Mucosa of rectum (tissue), 2 donors: ENCODE measurements at regions not wholly inside any gene's neighbourhood (a gene's known extent, or its start where the extent isn't known, plus 50 kb on each side); places are given as distances from the start of the nearest gene placed in this dataset.

Source experiments
- H3K27ac ChIP-seq, 2 donors: one replicate each; pipeline ENCODE4 v1.7.0; 2013; ENCODE audit warnings: inconsistent platforms in 2 of 2, low read depth in 2 of 2, low read length in 2 of 2
- H3K27me3 ChIP-seq, 2 donors: one replicate each; pipeline ENCODE4 v1.7.0; 2013; ENCODE audit warnings: low read length in 2 of 2; ENCODE audit not compliant: control insufficient read depth in 2 of 2, insufficient read depth in 2 of 2
- H3K36me3 ChIP-seq, 2 donors: one replicate each; pipeline ENCODE4 v1.7.0; 2013; ENCODE audit warnings: low read length in 2 of 2; ENCODE audit not compliant: control insufficient read depth in 2 of 2, insufficient read depth in 2 of 2
- H3K4me1 ChIP-seq, 2 donors: one replicate each; pipeline ENCODE4 v1.7.0; 2013; ENCODE audit warnings: low read length in 2 of 2, mild to moderate bottlenecking in 1 of 2; ENCODE audit not compliant: control insufficient read depth in 2 of 2, insufficient read depth in 2 of 2
- H3K4me3 ChIP-seq, 2 donors: one replicate each; pipeline ENCODE4 v1.7.0; 2013; ENCODE audit warnings: low read length in 2 of 2
- H3K9ac ChIP-seq, 2 donors: one replicate each; pipeline ENCODE4 v1.7.0; 2013; ENCODE audit warnings: low read length in 2 of 2, low read depth in 1 of 2, mild to moderate bottlenecking in 1 of 2
- H3K9me3 ChIP-seq, 2 donors: one replicate each; pipeline ENCODE4 v1.7.0; 2013; ENCODE audit warnings: low read length in 2 of 2; ENCODE audit not compliant: control insufficient read depth in 2 of 2
- donor health status: healthy.
- donor health status: Normal muscosa, but diverticular disease.

DNA sequence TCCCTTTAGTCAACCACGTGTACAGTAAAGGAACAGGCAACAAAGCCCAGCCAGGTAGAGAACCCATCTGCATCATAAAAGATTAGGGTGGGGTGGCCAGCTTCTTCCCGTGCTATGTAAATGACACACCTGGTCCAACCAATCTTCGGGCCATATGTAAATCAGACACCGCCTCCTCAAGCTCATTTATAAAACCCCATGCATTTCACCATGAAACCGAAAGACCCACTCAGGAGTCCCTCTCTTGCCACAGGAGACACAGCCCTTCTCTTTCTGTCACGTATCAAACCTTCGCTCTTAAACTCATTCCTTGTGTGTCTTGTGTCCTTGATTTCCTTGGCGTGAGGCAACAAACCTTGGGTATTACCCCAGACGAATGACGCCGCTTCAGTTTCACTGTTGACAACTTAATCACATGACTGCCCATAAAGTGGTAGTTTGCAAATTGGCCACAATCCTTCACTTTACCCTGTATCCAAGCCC is 59.8 kb upstream of the TBPL2 start:
- Histone ChIP-seq H3K4me1 (peaks cover 0 to 10% of the 10 kb centered on the region in 2 donors), H3K4me3 (peak overlapping the region; percentile 84), H3K27ac (peak overlapping the region; percentile 80 to 85), H3K9ac (peak overlapping the region; percentile 56 to 63), H3K36me3 (no peaks in the 10 kb centered on the region), H3K27me3 (no peaks in the 10 kb centered on the region), H3K9me3 (no peaks in the 10 kb centered on the region)

DNA sequence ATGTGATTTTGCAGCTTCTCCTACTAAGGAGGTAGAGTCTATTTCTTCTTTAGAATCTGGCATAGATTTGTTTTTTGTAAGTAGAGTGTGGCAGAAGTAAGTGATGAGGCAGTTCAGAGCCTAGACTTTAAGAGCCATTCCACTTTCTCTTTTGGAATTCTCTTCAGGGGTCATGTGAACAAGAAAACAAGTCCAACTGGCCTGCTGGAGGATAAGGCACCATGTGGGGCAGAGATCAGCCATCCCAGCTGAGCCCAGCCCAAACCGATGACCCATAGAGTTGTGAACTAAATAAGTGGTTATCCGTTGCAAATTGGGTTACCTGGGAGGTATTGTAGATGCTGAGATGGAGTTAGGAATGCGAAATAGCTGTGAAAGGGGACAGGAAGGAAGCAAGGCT is 60.3 kb upstream of the TBPL2 start:
- Histone ChIP-seq H3K36me3 (no peaks in the 10 kb centered on the region), H3K9me3 (no peaks in the 10 kb centered on the region), H3K27ac (peak overlapping the region; percentile 80 to 85), H3K27me3 (no peaks in the 10 kb centered on the region), H3K4me1 (peaks cover 0 to 10% of the 10 kb centered on the region in 2 donors), H3K9ac (peak overlapping the region in 1 of 2 donors; percentile 63), H3K4me3 (peak overlapping the region; percentile 84)

DNA sequence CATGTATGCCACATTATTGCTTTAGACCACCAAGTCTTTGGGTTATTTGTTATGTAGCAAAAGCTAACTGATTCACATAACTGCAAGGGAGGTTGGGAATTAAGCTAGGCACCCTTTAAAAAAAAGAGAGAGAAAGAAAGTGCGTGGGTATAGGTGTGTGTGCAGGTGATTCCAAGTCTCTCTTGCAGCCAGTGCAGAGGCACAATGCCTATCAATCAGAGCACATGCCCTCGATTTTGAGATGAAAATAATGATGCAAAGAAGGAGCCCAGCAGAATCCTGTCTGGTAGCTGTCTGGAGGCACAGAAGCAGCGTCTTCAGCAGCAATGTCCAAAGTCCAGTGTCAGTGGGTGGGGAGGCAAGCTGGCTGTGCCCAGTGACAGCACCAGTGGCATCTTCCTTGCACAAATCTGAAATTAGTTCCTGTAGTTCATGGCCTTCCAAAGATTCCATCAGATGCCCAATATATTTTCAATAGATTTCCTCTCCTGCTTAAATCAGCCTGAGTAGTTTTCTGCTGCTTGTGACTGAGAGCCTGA is 62.4 kb upstream of the TBPL2 start:
- H3K27ac ChIP-seq: no peak overlapping the region
- H3K4me1 ChIP-seq: peaks cover 0 to 10% of the 10 kb centered on the region in 2 donors
- no peaks in the 10 kb centered on the region for H3K9me3 ChIP-seq
- H3K4me3 ChIP-seq: no peak overlapping the region
- H3K36me3 ChIP-seq: no peaks in the 10 kb centered on the region
- H3K27me3 ChIP-seq: no peaks in the 10 kb centered on the region
- no peak overlapping the region for H3K9ac ChIP-seq

DNA sequence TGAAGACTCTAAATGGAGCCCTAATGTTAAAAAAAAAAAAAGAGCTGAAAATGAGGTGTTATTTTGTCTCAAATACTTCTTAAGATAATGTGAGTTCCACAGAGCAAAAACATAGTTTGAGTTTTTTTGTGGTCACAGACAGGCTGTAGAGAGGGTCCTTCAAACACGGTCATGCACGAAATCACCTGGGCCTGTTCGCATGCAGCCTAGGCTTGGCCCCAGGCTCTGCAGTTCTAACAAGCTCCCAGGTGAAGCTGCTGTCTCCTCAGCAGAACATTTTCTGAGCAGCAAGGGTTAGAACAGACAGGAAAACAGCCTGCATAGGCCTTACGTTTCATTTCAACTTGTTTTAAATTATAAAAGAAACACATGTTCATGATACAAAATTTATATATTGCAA is 65.4 kb upstream of the TBPL2 start:
- Histone ChIP-seq H3K9me3 (no peaks in the 10 kb centered on the region), H3K9ac (no peak overlapping the region), H3K4me3 (no peak overlapping the region), H3K4me1 (peaks cover 0 to 4% of the 10 kb centered on the region in 2 donors), H3K36me3 (no peaks in the 10 kb centered on the region), H3K27me3 (no peaks in the 10 kb centered on the region), H3K27ac (no peak overlapping the region)

DNA sequence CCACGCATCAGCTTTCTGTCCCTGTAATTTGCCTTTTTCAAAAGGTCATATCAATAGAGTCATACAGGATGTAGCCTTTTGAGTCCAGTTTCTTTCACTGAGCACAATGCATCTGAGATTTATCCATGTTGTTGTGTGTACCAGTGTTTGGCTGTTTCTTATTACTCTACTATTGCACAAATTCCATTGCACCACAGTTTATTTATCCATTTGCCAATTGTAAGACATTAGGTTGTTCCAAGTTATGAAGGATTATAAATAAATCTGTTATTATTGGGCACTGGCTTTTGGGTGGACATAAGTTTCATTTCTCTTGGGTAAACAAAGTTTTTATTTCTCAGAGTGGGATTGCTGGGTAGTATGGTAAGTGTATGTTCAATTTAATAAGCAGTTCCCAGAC is 68.3 kb upstream of the TBPL2 start:
- Histone ChIP-seq H3K27ac (no peak overlapping the region), H3K9me3 (no peaks in the 10 kb centered on the region), H3K4me3 (no peak overlapping the region), H3K4me1 (no peaks in the 10 kb centered on the region), H3K36me3 (no peaks in the 10 kb centered on the region), H3K9ac (no peak overlapping the region), H3K27me3 (no peaks in the 10 kb centered on the region)

DNA sequence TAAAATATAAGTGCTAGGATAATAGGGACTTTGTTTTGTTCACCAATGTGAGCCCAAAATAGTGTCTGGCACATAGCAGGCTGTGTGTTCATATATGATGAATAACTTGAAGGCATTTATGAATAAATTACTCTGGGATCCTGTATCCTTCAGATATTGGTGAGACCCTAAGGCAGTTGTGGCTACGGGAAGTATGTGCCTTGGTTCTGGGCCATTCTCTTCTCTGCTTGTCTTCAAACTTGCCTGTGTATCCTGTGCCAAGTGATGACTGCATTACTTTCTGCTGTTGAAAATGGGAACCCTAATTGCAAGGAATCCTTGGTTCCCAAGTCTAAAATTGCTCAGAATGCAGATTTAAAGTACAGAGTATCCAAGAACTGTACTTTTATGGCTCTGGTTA is 67.6 kb upstream of the KTN1 start:
- Histone ChIP-seq H3K27ac (no peak overlapping the region), H3K4me3 (no peak overlapping the region), H3K4me1 (no peaks in the 10 kb centered on the region), H3K27me3 (no peaks in the 10 kb centered on the region), H3K36me3 (no peaks in the 10 kb centered on the region), H3K9me3 (no peaks in the 10 kb centered on the region), H3K9ac (no peak overlapping the region)

DNA sequence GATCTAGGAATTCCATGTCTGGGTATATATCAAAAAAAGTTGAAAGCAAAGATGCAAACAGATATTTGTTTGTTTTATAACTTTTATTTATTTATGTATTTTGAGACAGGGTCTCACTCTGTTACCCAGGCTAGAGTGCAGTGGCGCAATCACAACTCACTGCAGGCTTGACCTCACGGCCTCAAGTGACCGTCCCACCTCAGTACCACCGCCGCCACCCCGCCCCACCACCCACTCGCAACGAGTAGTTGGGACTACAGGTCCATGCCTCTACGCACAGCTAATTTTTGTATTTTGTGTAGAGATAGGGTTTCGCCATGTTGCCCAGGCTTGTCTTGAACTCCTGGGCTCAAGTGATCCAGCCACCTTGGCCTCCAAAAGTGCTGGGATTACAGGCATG is 66.5 kb upstream of the KTN1 start:
- no peak overlapping the region for H3K27ac ChIP-seq
- no peak overlapping the region for H3K9ac ChIP-seq
- H3K4me1 ChIP-seq: no peaks in the 10 kb centered on the region
- no peaks in the 10 kb centered on the region for H3K9me3 ChIP-seq
- H3K4me3 ChIP-seq: no peak overlapping the region
- no peaks in the 10 kb centered on the region for H3K36me3 ChIP-seq
- no peaks in the 10 kb centered on the region for H3K27me3 ChIP-seq

DNA sequence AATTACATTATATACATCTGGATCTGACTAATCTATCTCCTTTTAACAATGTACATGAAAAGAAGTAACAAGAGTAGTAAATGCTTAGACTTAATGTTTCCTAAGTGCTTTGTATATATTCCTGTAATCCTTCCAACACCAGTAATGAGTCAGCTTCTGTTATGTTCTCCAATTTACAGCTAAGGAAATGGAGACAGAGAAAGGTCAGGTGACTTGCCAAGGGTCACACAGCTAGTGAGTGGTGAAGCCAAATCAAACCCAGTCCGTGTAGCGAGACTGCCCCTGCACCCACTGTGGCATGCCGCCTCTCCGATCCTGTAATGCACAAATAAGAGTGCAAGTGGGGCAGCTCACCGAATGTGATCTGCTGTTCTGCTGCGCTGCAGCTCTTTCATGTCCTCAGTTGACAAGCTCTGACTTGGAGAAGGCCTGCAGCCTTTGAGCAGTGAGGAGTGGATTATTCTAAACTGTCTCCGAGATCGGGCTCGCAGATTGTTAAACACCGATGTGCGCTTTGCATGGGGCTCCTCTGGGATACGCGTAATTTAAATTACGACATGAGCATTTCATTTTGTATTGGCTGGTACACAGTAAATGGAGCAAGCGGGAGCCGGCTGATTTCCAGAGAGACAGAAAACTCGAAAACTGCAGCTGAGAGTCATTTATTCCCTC is 65.1 kb upstream of the KTN1 start:
- H3K9me3 ChIP-seq: no peaks in the 10 kb centered on the region
- H3K27me3 ChIP-seq: no peaks in the 10 kb centered on the region
- H3K27ac ChIP-seq: no peak overlapping the region
- no peaks in the 10 kb centered on the region for H3K4me1 ChIP-seq
- no peak overlapping the region for H3K4me3 ChIP-seq
- no peaks in the 10 kb centered on the region for H3K36me3 ChIP-seq
- no peak overlapping the region for H3K9ac ChIP-seq

DNA sequence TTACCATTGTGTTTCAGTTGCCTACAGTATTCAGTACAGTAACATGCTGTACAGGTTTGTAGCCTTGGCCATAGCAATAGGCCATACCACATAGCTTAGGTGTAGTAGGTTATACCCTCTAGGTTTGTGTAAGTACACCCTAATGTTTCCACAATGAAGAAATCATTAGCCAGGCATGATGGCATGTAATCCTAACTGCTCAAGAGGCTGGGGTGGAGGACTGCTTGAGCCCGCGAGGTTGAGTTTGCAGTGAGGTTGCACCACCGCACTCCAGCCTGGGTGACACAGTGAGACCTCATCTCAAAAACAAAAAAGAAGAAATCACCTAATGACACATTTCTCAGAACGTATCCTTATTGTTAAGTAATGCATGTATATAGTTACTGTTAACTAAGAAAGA is 63.2 kb upstream of the KTN1 start:
- Histone ChIP-seq H3K9me3 (no peaks in the 10 kb centered on the region), H3K36me3 (no peaks in the 10 kb centered on the region), H3K27ac (no peak overlapping the region), H3K27me3 (no peaks in the 10 kb centered on the region), H3K4me1 (no peaks in the 10 kb centered on the region), H3K9ac (no peak overlapping the region), H3K4me3 (no peak overlapping the region)

DNA sequence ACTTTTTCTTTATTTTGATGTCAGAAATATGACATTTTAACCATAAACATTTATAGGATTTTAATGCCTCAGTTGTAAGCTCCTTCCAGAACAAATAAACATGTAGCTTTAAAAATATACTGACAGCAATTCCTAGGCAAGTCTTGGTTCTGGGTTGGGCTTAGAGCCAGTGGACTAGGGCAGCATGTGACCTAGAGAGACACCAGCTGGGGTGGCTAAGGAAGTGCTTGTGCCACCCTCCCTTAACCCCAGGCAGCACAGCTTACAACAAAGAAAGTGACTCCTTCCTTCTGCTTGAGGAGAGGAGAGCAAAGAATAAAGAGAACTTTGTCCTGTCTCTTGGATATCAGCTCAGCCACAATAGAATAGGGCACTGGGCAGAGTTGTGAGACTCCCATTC is 61.6 kb upstream of the KTN1 start:
- H3K4me1 ChIP-seq: no peaks in the 10 kb centered on the region
- H3K27me3 ChIP-seq: no peaks in the 10 kb centered on the region
- H3K4me3 ChIP-seq: no peak overlapping the region
- H3K9me3 ChIP-seq: no peaks in the 10 kb centered on the region
- H3K9ac ChIP-seq: no peak overlapping the region
- H3K36me3 ChIP-seq: no peaks in the 10 kb centered on the region
- no peak overlapping the region for H3K27ac ChIP-seq
